IPS-NIHi7 (cell line): ENCODE measurements at regions not wholly inside any gene's neighbourhood (a gene's known extent, or its start where the extent isn't known, plus 50 kb on each side); places are given as distances from the start of the nearest gene placed in this dataset.

Source experiments
- DNase-seq: peaks from one replicate; pipeline ENCODE4 v3.0.0; 2012; ENCODE audit warnings: mixed read lengths; ENCODE audit errors: extremely low spot score

GRCh38 chr1:78424720-78425119 is 66.1 kb upstream of the PTGFR start:
- DNase-seq, result no peak

DNA sequence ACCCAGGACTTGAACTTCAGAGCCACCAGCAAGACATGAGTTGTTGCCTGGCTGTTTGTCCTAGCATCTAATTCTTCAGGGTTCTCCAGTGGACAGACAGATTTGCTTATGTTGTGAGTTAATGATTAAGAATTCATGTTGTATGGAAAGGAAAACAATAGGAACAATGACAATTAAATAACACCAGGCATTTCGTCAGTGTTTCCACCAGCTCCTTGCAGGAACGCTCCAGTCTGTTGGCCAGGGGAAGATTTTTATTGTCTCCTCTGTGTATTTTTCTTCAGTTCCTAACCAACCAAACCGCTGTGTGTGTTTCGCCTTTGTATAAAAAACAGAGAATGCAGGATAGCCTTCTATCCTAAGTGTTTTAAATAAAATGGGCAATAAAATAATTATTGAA is 64.4 kb upstream of the PTGFR start:
- DNase-seq, result no peak

DNA sequence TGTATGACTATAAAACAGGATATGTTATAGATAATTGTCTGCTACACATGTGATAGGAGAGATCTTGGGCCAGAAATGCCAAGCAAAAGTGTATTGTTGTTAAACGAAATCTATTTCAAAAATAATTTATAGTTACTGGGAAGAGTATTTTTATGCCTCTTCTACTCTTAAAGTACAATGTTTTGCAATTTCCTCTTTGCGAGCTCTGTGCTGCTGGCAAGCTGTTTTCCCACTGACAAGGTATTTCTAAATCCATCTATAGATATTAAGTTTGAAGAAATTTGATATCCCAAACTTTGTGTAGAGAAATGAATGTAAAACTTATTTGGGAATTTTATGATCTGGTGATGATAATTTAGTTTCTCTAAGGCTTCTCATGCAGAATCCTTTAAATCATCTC is 63.3 kb upstream of the PTGFR start:
- no peak for DNase-seq

GRCh38 chr1:78432016-78432415 is 58.8 kb upstream of the PTGFR start:
- DNase-seq, result no peak

DNA sequence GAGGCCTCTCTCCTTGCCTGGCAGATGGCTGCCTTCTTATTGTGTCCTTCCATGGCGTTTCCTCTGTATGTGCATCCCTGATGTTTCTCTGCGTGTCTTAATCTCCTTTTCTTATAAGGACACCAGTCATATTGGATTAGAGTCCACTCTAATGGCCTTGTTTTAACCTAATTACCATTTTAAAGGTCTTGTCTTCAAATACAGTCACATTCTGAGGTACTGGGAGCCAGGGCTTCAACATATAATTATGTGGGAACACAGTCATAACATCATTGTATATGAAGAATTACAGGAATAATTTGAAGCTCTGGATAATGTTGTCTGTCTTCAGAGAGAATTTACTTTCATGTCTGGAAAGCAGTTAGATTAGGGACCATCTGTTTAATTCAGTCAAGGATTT is 56.4 kb upstream of the PTGFR start:
- DNase-seq, result no peak

- DNase-seq, result no peak
Measured at GRCh38 chr1:78436961-78437360, 53.8 kb upstream of the PTGFR start.

DNA sequence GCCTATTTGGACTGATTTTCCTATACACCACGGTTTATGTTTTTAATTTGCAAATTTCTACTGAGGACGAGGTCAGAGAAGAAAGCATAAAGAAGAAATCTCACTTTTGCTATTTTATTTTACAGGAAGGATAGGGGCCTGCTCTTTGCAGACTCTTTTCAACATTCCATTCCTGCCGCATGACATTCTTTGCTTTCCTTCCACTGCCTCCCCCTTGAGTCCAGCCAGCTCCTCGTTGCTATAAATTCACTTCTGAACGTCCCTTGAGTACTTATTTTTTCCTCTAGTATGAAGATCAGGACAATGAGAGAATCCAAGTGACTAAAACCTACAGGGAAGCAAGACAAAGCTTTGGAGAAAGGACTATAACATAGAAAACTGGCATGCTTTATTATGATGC is 53.4 kb upstream of the PTGFR start:
- DNase-seq, result peak; percentile 11

DNA sequence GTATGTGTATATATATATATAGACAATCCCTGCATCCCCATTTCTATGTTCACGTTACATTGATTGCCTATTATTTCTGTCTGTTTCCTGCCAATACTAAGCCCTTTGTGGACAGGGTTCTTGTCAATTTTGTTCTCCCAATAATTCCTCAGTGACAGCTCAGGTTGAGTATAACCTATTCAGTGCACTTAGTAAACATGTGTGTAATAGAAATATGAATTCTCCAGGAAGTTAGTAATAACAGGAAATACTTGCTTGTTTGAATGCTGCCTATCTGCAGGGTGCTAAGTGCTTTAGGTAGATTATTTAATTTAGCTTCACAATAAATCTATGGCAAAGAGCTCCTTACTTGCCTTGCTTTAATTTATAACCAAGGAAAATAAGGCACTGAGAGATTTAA is 52.8 kb upstream of the PTGFR start:
- no peak for DNase-seq

- DNase-seq, result no peak
Measured at GRCh38 chr1:78440381-78440793, 50.4 kb upstream of the PTGFR start.
